ENCODE measurements at regions not wholly inside any gene's neighbourhood (a gene's known extent, or its start where the extent isn't known, plus 50 kb on each side); places are given as distances from the start of the nearest gene placed in this dataset.

GRCh38 chr7:136783934-136784333, 84.5 kb upstream of the CHRM2 start:
- Histone ChIP-seq H3K27me3 (ENCODE audit: control insufficient read depth in 4 of 4, insufficient read depth in 4 of 4, low read length in 3 of 4) (no peaks in the 10 kb centered on the region), H3K27ac (ENCODE audit: low read depth in 1 of 2, low read length in 2 of 2) (no peak overlapping the region), H3K4me1 (ENCODE audit: control insufficient read depth in 4 of 4, insufficient read depth in 4 of 4, low read length in 3 of 4) (no peaks in the 10 kb centered on the region), H3K36me3 (ENCODE audit: control insufficient read depth in 4 of 4, insufficient read depth in 3 of 4, low read depth in 1 of 4, low read length in 3 of 4) (no peaks in the 10 kb centered on the region), H3K9ac (ENCODE audit: low read depth in 1 of 2, low read length in 2 of 2) (no peak overlapping the region), H3K4me3 (ENCODE audit: low read depth in 1 of 3, low read length in 3 of 3) (no peak overlapping the region), H3K9me3 (ENCODE audit: control insufficient read depth in 4 of 4, low read length in 3 of 4) (no peaks in the 10 kb centered on the region)
- 57% methylated on average over 1 of the region's 1 CpG for WGBS
- DNase-seq (ENCODE audit: low spot score) = no peak
- TF ChIP-seq TAF1 (conservative IDR thresholded peaks at IDR 0.05) (no peak), EGR1 (IDR thresholded peaks at IDR 0.05; ENCODE audit: low read depth in 2 of 2) (no peak), MAX (IDR thresholded peaks at IDR 0.05) (no peak), RXRA (IDR thresholded peaks at IDR 0.05) (no peak), FOXA2 (IDR thresholded peaks at IDR 0.05) (no peak), HNF4G (IDR thresholded peaks at IDR 0.05) (no peak), JUND (IDR thresholded peaks at IDR 0.05) (no peak), ZBTB33 (IDR thresholded peaks at IDR 0.05) (no peak), HNF4A (conservative IDR thresholded peaks at IDR 0.05) (no peak), FOXA1 (IDR thresholded peaks at IDR 0.05) (no peak), CTCF (IDR thresholded peaks at IDR 0.05; ENCODE audit: low read depth, low read length, missing input control) (no peak), RAD21 (IDR thresholded peaks at IDR 0.05) (no peak), GABPA (IDR thresholded peaks at IDR 0.05 in 1 of 2, conservative IDR thresholded peaks at IDR 0.05 in 1 of 2) (no peak), YY1 (IDR thresholded peaks at IDR 0.05) (no peak), REST (IDR thresholded peaks at IDR 0.05) (no peak), NR2F2 (IDR thresholded peaks at IDR 0.05) (no peak), SP1 (IDR thresholded peaks at IDR 0.05) (no peak)

- no peak for DNase-seq (ENCODE audit: low spot score)
- H3K27ac ChIP-seq (ENCODE audit: low read depth in 1 of 2, low read length in 2 of 2) = no peak overlapping the region
- 76% methylated on average over 3 of the region's 3 CpGs for WGBS
- TF ChIP-seq ZBTB33 (IDR thresholded peaks at IDR 0.05) = no peak
- TF ChIP-seq SP1 (IDR thresholded peaks at IDR 0.05) = no peak
- no peak for TF ChIP-seq HNF4A (conservative IDR thresholded peaks at IDR 0.05)
- TF ChIP-seq RAD21 (IDR thresholded peaks at IDR 0.05) = no peak
- TF ChIP-seq MAX (IDR thresholded peaks at IDR 0.05) = no peak
- TF ChIP-seq JUND (IDR thresholded peaks at IDR 0.05) = no peak
- no peak for TF ChIP-seq REST (IDR thresholded peaks at IDR 0.05)
- no peak for TF ChIP-seq HNF4G (IDR thresholded peaks at IDR 0.05)
- TF ChIP-seq FOXA1 (IDR thresholded peaks at IDR 0.05) = no peak
- TF ChIP-seq NR2F2 (IDR thresholded peaks at IDR 0.05) = no peak
- TF ChIP-seq RXRA (IDR thresholded peaks at IDR 0.05) = no peak
- no peak for TF ChIP-seq TAF1 (conservative IDR thresholded peaks at IDR 0.05)
- TF ChIP-seq GABPA (IDR thresholded peaks at IDR 0.05 in 1 of 2, conservative IDR thresholded peaks at IDR 0.05 in 1 of 2) = no peak
- TF ChIP-seq EGR1 (IDR thresholded peaks at IDR 0.05; ENCODE audit: low read depth in 2 of 2) = no peak
- no peak for TF ChIP-seq FOXA2 (IDR thresholded peaks at IDR 0.05)
These were observed 126.5 kb upstream of the CHRM2 start for GRCh38 chr7:136741941-136742340.

More at GRCh38 chr7:136741941-136742340, 126.5 kb upstream of the CHRM2 start:
- H3K4me1 ChIP-seq (ENCODE audit: control insufficient read depth in 4 of 4, insufficient read depth in 4 of 4, low read length in 3 of 4) = no peaks in the 10 kb centered on the region
- H3K9me3 ChIP-seq (ENCODE audit: control insufficient read depth in 4 of 4, low read length in 3 of 4) = peaks cover 0 to 6% (median 0%) of the 10 kb centered on the region in 4 donors
- H3K27me3 ChIP-seq (ENCODE audit: control insufficient read depth in 4 of 4, insufficient read depth in 4 of 4, low read length in 3 of 4) = no peaks in the 10 kb centered on the region
- H3K36me3 ChIP-seq (ENCODE audit: control insufficient read depth in 4 of 4, insufficient read depth in 3 of 4, low read depth in 1 of 4, low read length in 3 of 4) = no peaks in the 10 kb centered on the region
- H3K9ac ChIP-seq (ENCODE audit: low read depth in 1 of 2, low read length in 2 of 2) = no peak overlapping the region
- no peak overlapping the region for H3K4me3 ChIP-seq (ENCODE audit: low read depth in 1 of 3, low read length in 3 of 3)

All from liver (tissue), 8 donors.